ENCODE measurements at regions not wholly inside any gene's neighbourhood (a gene's known extent, or its start where the extent isn't known, plus 50 kb on each side); places are given as distances from the start of the nearest gene placed in this dataset.
"Not testable (repeated sequence)": the region's sequence is repeated elsewhere in the genome, so short reads cannot be mapped to it uniquely, and the experiment has no call there.

GRCh38 chr6:140153703-140154102 lies 779.3 kb upstream of the CITED2 start:
- Mint-ChIP-seq H3K4me1 (no peaks in the 10 kb centered on the region), H3K4me3 (no peak overlapping the region), H3K27me3 (ENCODE audit: low read depth) (no peaks in the 10 kb centered on the region), H3K9me3 (no peaks in the 10 kb centered on the region), H3K36me3 (ENCODE audit: low read depth) (no peaks in the 10 kb centered on the region), H3K27ac (no peak overlapping the region)
- no peak for TF ChIP-seq CTCF (IDR thresholded peaks at IDR 0.05; ENCODE audit: unreplicated experiment in 3 of 3)

GRCh38 chr6:140147825-140148814 lies 773.7 kb upstream of the CITED2 start:
- H3K27ac Mint-ChIP-seq; H3K4me1 Mint-ChIP-seq; H3K9me3 Mint-ChIP-seq; H3K27me3 Mint-ChIP-seq (ENCODE audit: low read depth); H3K36me3 Mint-ChIP-seq (ENCODE audit: low read depth); H3K4me3 Mint-ChIP-seq: not testable (repeated sequence)

GRCh38 chr6:140140891-140141290 lies 766.4 kb upstream of the CITED2 start:
- Mint-ChIP-seq H3K27ac (no peak overlapping the region), H3K9me3 (peaks cover 2% of the 10 kb centered on the region), H3K4me1 (no peaks in the 10 kb centered on the region), H3K4me3 (no peak overlapping the region), H3K36me3 (ENCODE audit: low read depth) (peaks cover 4% of the 10 kb centered on the region), H3K27me3 (ENCODE audit: low read depth) (no peaks in the 10 kb centered on the region)
- TF ChIP-seq CTCF (IDR thresholded peaks at IDR 0.05; ENCODE audit: unreplicated experiment in 3 of 3), result no peak

GRCh38 chr6:140138311-140139010 lies 764.0 kb upstream of the CITED2 start:
- no peaks in the 10 kb centered on the region for H3K27me3 Mint-ChIP-seq (ENCODE audit: low read depth)
- no peak overlapping the region for H3K4me3 Mint-ChIP-seq
- H3K36me3 Mint-ChIP-seq (ENCODE audit: low read depth), result peaks cover 8% of the 10 kb centered on the region
- no peaks in the 10 kb centered on the region for H3K4me1 Mint-ChIP-seq
- no peak overlapping the region for H3K27ac Mint-ChIP-seq
- no peak for TF ChIP-seq CTCF (IDR thresholded peaks at IDR 0.05; ENCODE audit: unreplicated experiment in 3 of 3)
- H3K9me3 Mint-ChIP-seq, result peaks cover 22% of the 10 kb centered on the region

- Mint-ChIP-seq H3K9me3 (peaks cover 48% of the 10 kb centered on the region), H3K27ac (no peak overlapping the region), H3K27me3 (ENCODE audit: low read depth) (no peaks in the 10 kb centered on the region), H3K4me1 (no peaks in the 10 kb centered on the region), H3K36me3 (ENCODE audit: low read depth) (peaks cover 15% of the 10 kb centered on the region), H3K4me3 (no peak overlapping the region)
- no peak for TF ChIP-seq CTCF (IDR thresholded peaks at IDR 0.05; ENCODE audit: unreplicated experiment in 3 of 3)
Measured at GRCh38 chr6:140134224-140134623, 759.8 kb upstream of the CITED2 start.

- no peak overlapping the region for H3K27ac Mint-ChIP-seq
- no peaks in the 10 kb centered on the region for H3K27me3 Mint-ChIP-seq (ENCODE audit: low read depth)
- no peaks in the 10 kb centered on the region for H3K4me1 Mint-ChIP-seq
- H3K36me3 Mint-ChIP-seq (ENCODE audit: low read depth), result peaks cover 25% of the 10 kb centered on the region
- peaks cover 56% of the 10 kb centered on the region for H3K9me3 Mint-ChIP-seq
- TF ChIP-seq CTCF (IDR thresholded peaks at IDR 0.05; ENCODE audit: unreplicated experiment in 3 of 3), result no peak
- H3K4me3 Mint-ChIP-seq, result no peak overlapping the region
Measured at GRCh38 chr6:140130074-140130473, 755.6 kb upstream of the CITED2 start.

Measured in nephron (organoid).